HG02588 (cell line): ENCODE measurements at regions not wholly inside any gene's neighbourhood (a gene's known extent, or its start where the extent isn't known, plus 50 kb on each side); places are given as distances from the start of the nearest gene placed in this dataset.
A peak's percentile ranks its signal among the peaks of the same experiment; 100 is the strongest.
"Not testable (repeated sequence)": the region's sequence is repeated elsewhere in the genome, so short reads cannot be mapped to it uniquely, and the experiment has no call there.

Experiments
- ATAC-seq: cut with Tn5 transposase; IDR thresholded peaks from one replicate; pipeline ENCODE4 v1.9.1; 2021; ENCODE audit warnings: mild to moderate bottlenecking, moderate library complexity; ENCODE audit not compliant: unreplicated experiment

DNA sequence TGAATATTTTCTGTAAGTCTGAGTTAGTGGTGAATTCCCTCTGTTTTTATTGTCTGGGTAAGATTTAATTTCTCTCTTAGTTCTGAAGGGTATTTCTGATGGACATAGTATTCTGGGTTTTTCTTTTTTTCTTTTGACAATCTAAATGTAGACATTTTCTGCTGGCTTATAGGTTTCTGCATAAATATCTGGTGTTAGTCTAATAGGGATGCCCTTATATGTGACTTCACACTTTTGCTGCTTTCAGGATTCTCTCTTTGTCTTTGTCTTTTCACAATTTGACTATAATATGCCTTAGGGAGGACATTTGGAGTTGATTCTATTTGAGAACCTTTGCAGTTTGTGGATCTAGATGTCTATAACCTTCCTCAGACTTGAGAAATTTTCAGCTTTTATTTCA lies 667.2 kb downstream of the EPHA7 start:
- ATAC-seq: no peak

DNA sequence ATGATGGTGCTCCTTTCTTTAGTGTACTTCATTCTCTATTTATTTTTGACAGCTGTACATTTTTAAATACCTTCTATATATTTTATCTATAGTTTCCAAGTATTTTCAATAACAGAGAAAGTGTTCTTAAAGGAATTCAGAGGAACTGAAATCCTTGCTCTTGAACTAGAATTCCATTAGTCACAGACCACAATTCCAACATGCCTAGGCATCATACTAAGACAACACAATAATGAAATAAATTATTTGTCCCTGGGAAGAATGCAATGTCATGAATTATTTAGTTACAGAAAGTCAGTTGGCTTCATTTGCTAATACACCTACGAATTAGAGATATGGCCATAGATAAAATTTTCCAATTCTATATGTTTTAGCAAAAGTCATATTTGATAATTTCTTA lies 671.2 kb downstream of the EPHA7 start:
- no peak for ATAC-seq

DNA sequence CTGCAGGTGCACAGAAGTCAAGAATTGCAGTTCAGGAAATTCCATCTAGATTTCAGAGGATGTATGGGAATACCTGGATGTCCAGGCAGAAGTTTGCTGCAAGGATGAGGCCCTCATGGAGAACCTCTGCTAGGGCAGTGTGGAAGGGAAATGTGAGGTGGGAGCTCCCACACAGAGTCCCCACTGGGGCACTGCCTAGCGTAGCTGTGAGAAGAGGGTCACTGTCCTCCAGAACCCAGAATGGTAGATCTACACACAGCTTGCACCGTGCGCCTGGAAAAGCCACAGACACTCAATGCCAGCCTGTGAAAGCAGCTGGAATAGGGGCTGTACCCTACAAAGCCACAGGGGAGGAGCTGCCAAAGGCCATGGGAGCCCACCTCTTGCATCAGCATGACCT lies 681.4 kb downstream of the EPHA7 start:
- ATAC-seq: no peak

DNA sequence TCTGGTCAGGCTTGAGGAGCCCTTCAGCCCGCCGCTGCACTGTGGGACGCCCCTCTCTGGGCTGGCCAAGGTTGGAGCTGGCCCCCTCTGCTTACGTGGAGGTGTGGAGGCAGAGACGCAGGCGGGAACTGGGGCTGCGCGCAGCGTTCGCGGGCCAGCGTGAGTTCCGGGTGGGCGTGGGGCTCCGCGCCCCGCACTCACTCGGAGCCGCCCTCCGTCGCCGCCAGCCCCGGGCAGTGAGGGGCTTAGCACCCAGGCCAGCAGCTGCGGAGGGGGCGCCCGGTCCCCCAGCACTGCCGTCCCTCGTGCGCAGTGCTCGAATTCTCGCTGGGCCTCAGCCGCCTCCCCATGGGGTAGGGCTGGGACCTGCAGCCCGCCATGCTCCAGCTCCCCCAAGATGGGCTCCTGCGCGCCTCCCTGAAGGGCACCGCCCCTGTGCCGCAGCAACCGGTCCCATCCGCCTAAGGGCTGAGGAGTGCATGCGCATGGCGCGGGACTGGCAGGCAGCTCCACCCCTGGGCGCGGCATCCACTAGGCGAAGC lies 695.9 kb downstream of the EPHA7 start:
- ATAC-seq: no peak

DNA sequence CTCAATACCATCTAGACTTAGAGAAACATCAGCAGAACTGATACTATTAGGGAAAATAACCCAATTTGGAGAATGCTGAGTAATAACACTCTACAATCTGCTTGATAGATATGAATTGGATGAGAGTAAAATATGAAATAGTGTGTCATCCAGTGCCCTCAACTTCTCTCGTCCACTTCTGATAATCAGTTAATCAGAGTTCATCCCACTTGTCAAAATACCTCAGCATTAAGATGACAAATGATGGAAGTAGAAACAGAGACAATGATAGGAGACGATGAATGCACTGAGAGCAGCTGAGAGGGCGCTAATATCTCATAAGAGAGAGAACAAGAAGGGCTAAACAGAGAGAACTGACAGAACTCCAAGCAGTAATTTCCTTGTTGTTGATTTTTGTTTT lies 699.6 kb downstream of the EPHA7 start:
- ATAC-seq: no peak

DNA sequence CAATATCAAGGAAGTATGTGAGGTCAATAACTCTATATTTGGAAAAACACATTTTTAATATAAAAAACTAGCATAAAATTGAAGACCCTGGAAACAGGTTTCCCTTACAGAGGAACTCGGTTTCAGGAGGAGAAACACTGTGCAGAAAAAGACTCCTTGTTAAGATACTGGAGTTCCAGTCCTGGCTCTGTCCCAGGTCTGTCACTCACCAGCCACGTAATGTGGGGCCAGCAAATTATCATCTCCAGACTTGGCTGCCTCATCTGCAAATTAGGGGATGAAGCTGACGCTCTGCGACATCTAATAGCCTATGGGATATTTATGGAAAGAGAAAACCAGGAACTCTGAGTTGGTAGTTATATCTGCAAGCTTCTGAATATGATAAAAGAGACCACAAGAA lies 702.7 kb downstream of the EPHA7 start:
- no peak for ATAC-seq

DNA sequence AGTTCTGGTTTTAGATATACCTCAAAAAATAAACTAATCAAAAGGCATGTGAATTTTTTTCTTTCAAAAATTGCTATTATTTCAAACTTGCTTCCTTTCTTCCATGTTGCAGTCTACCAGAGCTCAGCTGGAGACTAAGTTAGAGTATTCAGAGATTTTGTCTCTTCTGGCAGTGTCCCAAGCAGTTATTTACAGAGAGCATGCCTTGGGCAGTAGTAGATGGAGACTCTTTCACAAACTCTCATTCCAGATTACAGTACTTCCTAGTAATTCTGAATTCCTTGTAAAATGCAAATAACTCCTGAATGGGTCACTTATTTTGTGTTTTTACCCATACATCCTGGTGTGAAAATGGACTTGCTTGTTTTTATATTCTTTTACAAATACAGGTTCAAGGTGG lies 703.4 kb downstream of the EPHA7 start:
- no peak for ATAC-seq

DNA sequence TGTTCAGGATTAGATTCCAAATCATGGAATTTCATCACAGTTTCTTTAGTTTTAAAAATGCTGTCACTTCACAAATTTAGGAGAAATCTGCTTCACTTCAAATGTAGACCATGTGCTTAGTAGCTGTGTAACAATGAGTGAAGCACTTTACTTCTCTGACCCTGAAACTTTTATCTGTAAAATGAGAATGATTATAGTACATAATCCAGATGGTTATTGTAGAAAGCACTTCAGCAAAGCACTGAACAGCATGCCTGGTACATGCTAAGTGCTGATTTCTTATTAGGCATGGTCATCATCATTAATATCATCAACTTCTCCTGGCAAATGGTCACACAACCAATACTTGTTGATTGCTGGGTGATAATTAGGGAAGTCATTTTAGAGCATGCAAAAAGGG lies 705.0 kb downstream of the EPHA7 start:
- ATAC-seq: no peak

DNA sequence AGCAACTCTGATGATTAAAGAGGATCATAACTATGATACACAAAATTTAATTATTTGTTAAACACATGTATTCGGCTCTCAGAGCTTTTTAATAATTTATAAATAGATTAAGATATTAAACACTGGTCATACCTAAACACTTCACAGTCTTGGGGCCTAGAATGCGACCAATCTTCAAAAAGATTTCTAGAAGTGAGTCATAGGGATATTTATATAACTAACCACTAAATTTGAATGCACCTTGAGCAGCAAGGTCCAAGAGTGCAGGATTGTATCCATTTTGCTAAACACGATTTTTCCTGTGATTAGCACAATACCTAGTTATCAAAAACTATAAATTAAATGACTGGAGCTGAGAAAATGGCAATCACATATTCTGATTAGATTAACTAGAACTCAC lies 709.3 kb downstream of the EPHA7 start:
- ATAC-seq: peak; percentile 90

DNA sequence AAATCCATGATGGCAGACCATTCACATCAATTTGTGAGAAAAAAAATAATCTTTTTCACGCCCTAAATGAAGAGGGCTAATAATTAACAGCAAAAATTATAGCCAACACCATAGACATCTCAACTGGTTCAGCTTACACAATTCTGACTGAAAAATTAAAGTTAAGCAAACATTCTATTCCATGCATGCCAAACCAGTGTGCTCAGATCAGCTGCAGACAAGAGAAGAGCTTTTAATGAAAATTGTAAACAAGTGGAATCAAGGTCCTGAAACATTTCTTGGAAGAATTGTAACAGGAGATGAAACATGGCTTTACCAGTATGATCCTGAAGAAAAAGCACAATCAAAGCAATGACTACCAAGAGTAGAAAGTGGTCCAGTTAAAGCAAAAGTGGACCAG lies 710.4 kb downstream of the EPHA7 start:
- no peak for ATAC-seq

DNA sequence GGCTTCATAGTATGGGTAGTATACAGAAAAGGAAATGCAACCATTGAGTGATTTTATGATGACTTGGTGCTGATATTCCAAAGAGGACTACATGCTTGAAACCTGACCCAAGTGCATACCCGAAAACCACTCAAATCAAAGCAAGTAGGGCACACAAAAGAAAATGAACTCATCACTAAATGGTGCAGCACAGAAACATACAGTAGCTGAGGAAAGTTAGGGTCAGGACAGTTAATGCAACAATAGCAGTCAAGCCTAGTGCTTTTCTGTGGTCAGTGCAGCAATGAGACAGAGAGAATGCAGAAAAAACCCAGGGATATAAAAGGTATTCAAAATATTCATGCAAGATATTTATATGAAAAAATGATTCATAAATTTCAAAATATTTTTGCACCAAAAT lies 711.1 kb downstream of the EPHA7 start:
- no peak for ATAC-seq

DNA sequence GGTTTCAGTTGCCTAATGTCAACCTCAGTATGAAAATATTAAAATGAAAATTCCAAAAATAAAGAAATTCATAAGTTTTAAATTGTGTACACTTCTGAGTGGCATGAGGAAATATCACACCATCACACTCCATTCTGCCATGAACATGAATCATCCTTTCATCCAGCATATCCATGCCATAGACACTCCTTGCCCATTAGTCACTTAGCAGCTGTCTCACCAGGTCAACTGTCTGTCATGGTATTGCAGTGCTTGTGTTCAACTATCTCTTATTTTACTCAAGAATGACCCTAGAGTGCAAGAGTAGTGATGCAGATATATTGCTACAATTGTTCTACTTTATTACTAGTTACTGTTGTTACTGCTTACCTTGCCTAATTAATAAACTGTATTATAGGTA lies 712.4 kb downstream of the EPHA7 start:
- no peak for ATAC-seq

DNA sequence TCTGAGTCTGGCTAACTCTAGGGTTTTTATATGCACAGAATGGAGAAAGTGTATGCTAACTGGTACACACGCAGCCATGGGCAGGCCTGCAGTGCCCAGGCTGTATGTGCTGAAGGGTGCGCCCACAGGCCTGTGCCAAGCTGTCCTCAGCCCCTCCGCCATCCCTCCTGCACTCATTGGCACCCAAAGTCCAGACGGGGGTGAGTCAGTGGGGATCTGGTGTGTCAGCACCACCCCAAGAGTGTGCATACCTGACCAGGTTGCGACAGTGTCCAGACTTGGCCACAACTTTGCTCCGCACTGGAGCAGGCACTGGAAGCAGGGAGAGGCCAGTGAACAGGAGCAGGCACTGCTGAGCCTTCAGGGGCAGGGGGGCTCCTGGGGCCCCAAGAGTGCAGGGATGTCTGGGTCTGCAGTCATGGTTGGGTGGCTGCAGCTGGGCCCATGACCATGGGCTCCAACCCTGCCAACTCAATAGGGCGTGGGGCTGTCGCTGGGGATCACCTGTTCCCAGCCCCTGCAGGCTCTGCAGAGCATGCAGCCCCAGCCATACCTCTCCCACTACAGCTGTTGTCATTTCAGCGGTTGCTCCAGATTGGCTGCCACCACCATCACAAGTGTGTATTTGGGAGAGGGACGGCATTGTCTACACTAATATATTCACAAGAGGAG lies 717.8 kb downstream of the EPHA7 start:
- ATAC-seq: no peak

DNA sequence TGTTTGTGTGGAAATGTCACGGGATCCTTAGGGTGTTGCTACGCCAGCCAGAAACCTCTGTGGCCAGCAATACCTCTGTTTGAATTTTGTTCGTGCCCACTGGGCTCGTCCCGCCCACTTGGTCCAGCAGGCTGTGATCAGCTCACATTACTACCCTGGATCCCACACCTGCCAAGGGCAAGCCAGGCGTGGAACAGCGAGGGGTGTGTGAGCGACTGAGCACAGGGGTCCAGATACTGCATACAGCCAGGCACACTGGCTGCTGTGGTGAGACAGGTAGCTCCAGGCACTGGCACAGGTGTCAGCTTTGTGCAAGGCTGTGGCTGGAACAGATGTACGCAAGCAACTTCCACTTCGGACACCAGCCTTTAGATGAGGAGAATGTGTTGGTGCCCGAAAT lies 718.9 kb downstream of the EPHA7 start:
- no peak for ATAC-seq

DNA sequence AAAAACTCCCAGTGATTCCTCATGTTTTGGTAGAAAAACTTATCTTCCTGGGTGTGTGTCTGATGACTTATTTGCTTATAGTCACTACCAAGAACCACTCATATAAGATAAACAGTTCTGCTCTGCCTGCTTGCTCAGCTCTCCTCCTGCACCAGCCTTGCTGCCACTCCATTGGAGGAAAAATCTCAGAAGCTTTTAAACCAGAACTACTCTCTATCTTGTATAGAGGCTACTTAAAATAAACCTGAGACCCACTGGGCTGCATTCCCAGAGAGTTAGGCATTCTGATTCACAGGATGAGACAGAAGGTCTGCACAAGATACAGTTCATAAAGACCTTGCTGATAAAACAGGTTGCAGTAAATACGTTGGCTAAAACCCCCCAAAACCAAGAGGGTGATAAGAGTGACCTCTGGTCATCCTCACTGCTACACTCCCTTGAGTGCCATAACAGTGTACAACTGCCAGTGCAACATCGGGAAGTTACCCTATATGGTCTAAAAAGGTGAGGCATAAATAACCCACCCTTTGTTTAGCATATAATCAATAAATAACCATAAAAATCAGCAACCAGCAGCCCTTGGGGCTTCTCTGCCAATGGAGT lies 728.3 kb downstream of the EPHA7 start:
- ATAC-seq: no peak

DNA sequence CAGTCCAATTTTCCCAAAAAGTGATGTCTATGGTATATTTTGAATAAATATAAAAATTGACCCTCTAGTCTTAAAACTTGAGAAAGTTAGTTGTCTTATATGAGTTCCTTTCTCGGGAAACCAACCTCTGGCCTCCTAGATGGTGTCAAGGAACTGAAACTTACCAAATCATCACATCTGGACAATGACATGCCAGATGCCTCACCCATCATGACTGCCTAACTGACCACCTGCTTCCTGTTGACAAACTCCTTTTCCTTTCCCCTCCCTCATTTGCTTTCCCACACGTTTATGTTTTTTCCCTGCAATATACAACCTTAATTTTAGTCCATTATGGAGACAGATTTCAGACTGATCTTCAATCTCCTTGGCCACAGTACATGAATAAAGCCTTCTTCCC lies 731.0 kb downstream of the EPHA7 start:
- ATAC-seq: no peak

DNA sequence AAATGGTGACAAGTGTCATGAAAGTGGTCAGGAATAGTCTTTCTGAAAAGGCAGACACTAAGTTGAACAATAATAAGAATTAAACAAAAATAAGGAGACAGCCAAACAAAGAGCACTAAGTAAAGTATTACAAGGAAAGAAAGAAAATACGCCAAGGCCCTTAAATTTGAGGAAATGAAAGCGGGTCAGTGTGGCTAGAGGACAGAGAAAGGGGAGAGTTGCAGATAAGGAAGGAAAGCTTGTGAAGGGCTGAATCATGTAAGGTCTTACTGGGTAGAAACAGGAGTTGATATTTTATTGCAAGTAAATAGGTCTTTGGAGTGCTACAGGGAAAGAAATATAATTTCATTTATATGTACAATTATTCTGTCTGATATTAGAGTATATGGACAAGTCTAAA lies 732.1 kb downstream of the EPHA7 start:
- no peak for ATAC-seq

DNA sequence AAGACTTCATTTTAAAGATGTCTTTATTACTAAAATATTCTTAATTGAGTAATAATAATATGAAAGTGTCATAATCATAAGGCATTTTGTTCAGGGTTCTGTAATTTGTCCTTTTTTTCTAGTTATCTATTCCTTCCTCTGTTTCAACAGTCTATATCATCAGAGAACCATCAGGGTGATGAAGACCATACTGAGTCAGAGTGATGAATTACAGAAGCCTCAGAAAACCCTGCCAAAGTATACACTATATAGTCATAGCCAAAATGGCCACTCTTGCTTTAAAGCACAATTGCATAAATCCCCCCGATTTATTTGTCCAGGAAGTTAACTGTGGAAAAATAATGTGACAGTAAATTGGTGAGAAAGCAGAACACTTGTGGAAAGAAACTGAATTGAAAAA lies 735.0 kb downstream of the EPHA7 start:
- ATAC-seq: no peak

DNA sequence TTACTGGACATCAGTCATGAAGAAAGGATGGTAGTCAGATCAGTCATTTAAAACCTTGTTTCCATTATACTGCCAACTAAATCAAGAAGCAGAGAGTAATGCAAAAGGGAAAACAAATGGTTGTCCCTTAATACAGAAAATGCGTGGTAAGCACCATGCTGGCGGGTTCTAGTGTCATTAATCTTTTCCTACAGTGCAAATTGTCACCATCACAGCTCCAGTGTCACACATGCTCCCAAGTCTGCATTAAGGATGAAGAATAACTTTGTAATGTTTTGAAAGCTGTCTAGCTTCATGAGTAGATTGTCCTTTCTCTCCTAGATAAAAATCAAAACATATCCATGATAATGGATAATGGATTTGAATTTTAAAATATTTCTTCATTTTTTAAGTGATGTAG lies 735.6 kb downstream of the EPHA7 start:
- no peak for ATAC-seq

DNA sequence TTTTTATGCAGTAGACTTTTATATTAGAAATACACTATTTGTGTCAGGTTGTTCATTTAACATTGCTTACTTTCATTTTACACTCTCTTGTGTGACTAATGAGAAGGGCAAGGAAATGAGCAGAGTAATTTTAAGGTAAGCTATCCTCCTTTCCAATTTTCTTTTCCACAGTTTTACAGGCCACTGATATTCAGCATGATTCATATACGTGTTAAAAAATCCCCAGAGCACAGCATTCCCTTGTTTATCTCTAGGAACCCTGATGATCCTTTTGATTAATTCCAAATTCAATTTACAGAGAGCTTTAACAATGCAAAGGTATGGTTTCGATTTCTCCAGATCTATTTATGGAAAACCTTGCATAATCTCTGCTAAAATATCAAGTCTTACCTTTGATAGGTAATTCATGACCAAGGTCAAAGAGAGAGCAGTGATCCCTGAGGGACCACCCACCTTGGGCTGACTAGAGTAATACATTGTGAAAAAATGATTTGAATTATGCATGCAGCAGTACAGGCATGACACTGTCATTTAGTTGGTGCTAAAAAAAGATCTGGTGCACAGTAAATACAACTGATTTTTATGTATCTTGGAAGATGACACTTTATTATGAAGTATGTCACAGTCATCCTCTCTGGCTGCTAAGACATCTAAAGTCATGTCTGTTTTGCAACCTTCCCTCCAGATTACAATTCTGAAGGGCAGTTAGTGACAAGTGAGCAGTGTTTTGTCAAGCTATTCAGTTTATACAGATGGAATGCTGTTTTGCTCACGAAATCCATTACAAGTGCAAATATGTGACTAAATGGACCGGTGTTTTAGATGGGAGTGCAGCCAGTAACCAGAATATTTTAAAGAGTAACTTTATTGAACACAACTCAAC lies 736.6 kb downstream of the EPHA7 start:
- no peak for ATAC-seq

DNA sequence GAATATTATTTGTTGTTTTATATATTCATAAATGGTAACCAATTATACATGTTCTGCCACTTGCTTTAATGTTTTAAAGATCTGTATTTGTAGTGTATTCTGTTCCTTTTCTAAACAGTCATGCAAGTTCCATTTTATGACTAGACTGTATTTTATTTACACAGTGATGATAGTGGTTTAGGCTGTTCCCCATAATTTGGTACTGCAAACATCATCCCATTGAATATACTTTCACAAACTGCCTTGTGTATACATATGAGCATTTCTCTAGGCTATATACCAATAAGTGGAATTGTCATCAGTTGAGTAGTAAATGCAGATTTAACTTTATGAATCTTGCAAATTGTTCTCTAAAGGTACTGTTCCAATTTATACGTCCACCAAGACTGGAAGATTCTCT lies 738.0 kb downstream of the EPHA7 start:
- ATAC-seq: no peak

DNA sequence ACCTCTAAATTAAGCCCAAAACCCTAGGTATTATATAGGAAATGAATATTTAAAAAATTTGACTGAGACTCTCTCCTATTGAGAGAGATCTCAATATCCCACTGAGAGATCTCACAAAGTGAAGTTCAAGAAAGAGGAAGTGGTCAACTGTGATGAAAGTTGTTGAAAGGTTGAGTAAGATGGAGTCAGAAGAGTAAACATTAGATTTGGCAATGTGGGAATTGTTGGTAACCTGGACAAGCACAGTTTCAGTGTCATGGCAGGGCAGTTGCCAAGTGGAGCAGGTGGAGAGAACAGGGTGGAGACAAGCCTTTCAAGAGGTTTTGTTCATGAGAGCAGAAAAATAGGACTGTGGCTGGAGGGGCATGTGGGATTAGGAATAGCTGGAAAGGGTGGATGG lies 747.9 kb downstream of the EPHA7 start:
- not testable (repeated sequence) for ATAC-seq
